Fibroblast of lung (primary cell): ENCODE measurements at regions not wholly inside any gene's neighbourhood (a gene's known extent, or its start where the extent isn't known, plus 50 kb on each side); places are given as distances from the start of the nearest gene placed in this dataset.

Source experiments
- EZH2 ChIP-seq: IDR thresholded peaks from 2 replicates; pipeline ENCODE4 v1.5.1; 2012; ENCODE audit warnings: low read length, control low read depth, mild to moderate bottlenecking; ENCODE audit errors: missing control alignments
- TF ChIP-seq, protein P1 (sequence below), 2 donors: IDR thresholded peaks in 1 of 2; conservative IDR thresholded peaks in 1 of 2; 1 replicate in 1 of 2; 2 replicates in 1 of 2; pipeline ENCODE4 v1.5.1; 2011 to 2012; ENCODE audit warnings: low read length in 2 of 2, control low read depth in 1 of 2, inconsistent platforms in 1 of 2, low read depth in 1 of 2, mild to moderate bottlenecking in 1 of 2

DNA sequence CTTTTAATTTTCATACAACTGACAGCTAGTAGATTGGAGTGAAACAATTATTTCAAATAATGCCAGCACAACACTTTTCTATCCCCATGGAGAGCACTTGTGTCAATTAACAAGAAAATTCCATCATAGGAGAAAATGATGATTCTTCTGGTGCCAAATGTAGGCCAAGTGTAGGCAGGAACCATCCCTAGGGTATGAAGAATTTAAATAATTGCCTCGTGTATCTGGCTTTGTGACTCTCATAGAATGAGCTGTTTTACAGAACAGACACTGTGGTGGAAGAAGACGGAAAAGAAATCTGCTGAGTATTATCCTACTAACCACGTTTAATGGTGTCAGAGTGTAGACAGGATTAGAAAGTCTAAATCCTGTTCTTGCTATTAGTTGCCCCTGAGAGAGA lies 1542.2 kb downstream of the LRRC4C start:
- TF ChIP-seq, protein P1, sequence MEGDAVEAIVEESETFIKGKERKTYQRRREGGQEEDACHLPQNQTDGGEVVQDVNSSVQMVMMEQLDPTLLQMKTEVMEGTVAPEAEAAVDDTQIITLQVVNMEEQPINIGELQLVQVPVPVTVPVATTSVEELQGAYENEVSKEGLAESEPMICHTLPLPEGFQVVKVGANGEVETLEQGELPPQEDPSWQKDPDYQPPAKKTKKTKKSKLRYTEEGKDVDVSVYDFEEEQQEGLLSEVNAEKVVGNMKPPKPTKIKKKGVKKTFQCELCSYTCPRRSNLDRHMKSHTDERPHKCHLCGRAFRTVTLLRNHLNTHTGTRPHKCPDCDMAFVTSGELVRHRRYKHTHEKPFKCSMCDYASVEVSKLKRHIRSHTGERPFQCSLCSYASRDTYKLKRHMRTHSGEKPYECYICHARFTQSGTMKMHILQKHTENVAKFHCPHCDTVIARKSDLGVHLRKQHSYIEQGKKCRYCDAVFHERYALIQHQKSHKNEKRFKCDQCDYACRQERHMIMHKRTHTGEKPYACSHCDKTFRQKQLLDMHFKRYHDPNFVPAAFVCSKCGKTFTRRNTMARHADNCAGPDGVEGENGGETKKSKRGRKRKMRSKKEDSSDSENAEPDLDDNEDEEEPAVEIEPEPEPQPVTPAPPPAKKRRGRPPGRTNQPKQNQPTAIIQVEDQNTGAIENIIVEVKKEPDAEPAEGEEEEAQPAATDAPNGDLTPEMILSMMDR (conservative IDR thresholded peaks at IDR 0.05 in 1 of 2, IDR thresholded peaks at IDR 0.05 in 1 of 2; ENCODE audit: low read depth in 1 of 2, low read length in 2 of 2) = no peak
- no peak for TF ChIP-seq EZH2
